Heart right ventricle (tissue), 16 donors: ENCODE measurements at regions not wholly inside any gene's neighbourhood (a gene's known extent, or its start where the extent isn't known, plus 50 kb on each side); places are given as distances from the start of the nearest gene placed in this dataset.

Experiments used
- ATAC-seq, 8 donors: fragments of 200-7000 bp; cut with Tn5 transposase; one replicate each; pipeline ENCODE4 v1.9.1; 2020; ENCODE audit warnings: mild to moderate bottlenecking in 8 of 8, moderate library complexity in 8 of 8, moderate number of reproducible peaks in 1 of 8
- DNase-seq, 2 donors: peaks; one replicate each; pipeline ENCODE4 v3.0.0-alpha.2; 2020
- H3K27ac ChIP-seq, 10 donors: fragments of 200-600 bp; sonication (generic) in 2 of 10; one replicate each; pipeline versions ENCODE4 v1.5.0 to v1.8.0; 2020 to 2022; ENCODE audit warnings: mild to moderate bottlenecking in 3 of 10
- H3K27me3 ChIP-seq, 7 donors: fragments of 200-600 bp; one replicate each; pipeline ENCODE4 v1.8.0; 2021 to 2022; ENCODE audit warnings: mild to moderate bottlenecking in 2 of 7
- H3K36me3 ChIP-seq, 9 donors: fragments of 200-600 bp; sonication (generic) in 1 of 9; one replicate each; pipeline versions ENCODE4 v1.5.0 to v1.8.0; 2020 to 2022; ENCODE audit warnings: mild to moderate bottlenecking in 2 of 9
- H3K4me1 ChIP-seq, 9 donors: fragments of 200-600 bp; sonication (generic) in 1 of 9; one replicate each; pipeline versions ENCODE4 v1.5.0 to v1.8.0; 2020 to 2022; ENCODE audit warnings: mild to moderate bottlenecking in 4 of 9
- H3K4me3 ChIP-seq, 10 donors: fragments of 200-600 bp; sonication (generic) in 2 of 10; one replicate each; pipeline versions ENCODE4 v1.5.0 to v1.8.0; 2020 to 2022; ENCODE audit warnings: mild to moderate bottlenecking in 7 of 10, moderate library complexity in 2 of 10
- H3K9me3 ChIP-seq, 11 donors: fragments of 200-600 bp in 10 of 11; sonication (generic) in 2 of 11; one replicate each; pipeline versions ENCODE4 v1.5.0 to v1.8.0; 2013 to 2022; ENCODE audit warnings: mild to moderate bottlenecking in 2 of 11, control low read depth in 1 of 11, moderate library complexity in 1 of 11
- WGBS, 2 donors: extraction: QIAGEN DNeasy Blood & Tissue Kit; methylation state at CpG; one replicate each; pipeline ENCODE4 v1.1.7; 2013; ENCODE audit warnings: inconsistent platforms in 1 of 2; 5-methylcytosine and 5-hydroxymethylcytosine counted together
- intact Hi-C, 10 donors: fragments of 100-400 bp; cut with DNase I; formaldehyde crosslinking; loops; one replicate each; pipeline versions ENCODE4 v1.11.1 to v1.14.2; 2022
- TF ChIP-seq, protein P1 (sequence below), 9 donors: fragments of 200-600 bp; sonication (generic) in 2 of 9; IDR thresholded peaks; one replicate each; pipeline versions ENCODE4 v1.5.0 to v1.8.0; 2021 to 2022; ENCODE audit warnings: antibody characterized with exemption in 9 of 9, mild to moderate bottlenecking in 5 of 9, moderate library complexity in 1 of 9
- donor health status: Arrhythmogenic right ventricular cardiomyopathy.
- donor health status: ischemic (EF 13 %, LVEDD 7.1; RV severe dilation, severe dysfunction).
- donor health status: healthy with polysubstance abuse.
- donor health status: DM: no; HTN: yes; CAD: no.
- donor health status: DM: no; HTN: no; CAD: no.
- donor health status: ischemic (EF 25% LVEDD 6.9; RV normal size, moderate dysfunction).
- donor health status: ischemic (EF 25% LVEDD 5.7; RV mildly dilated, moderate dysfunction).
- donor health status: healthy.
- donor health status: DM: yes; HTN: yes; CAD: no.
- donor health status: Ischemic cardiomyopathy.
- donor health status: ischemic (EF 35%, LVEDD 5.7; RV mildly dilated, moderate dysfunction).
- donor health status: nonischemic (EF 11% LVEDD 7.7; RV severe dilation, severe dysfunction).
- donor health status: DM: yes; HTN: yes; CAD: no.
- donor health status: PGD.
- donor health status: ischemic (EF 29% LVEDD 5.4; RV normal size, mild dysfunction).
- donor health status: nonischemic (EF 23%, LVEDD 6.1; RV moderate dilation, normal function).

DNA sequence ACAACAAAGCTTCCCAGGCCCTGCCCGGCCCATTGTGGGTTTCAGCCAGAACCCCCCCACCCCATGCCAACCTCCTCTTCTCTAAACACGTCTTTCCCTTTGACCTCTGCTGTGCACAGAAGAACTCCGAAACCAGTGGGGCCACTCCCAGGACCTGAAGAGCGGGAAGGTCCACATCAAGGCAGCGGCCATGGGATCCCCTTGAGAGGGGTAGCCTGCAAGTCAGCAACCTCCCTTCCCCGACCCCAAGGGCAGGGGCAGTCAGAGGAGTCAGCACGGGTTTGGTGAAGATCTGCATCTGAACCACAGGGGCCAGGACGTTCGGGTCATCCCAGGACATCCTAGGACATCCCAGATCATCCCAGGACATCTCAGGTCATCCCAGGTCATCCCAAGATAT is 379.9 kb upstream of the IRX4 start:
- no peaks in the 10 kb centered on the region for H3K36me3 ChIP-seq
- intact Hi-C loops, result no loop called here
- 71% methylated on average over 9 of the region's 9 CpGs for WGBS, 2 donors
- no peak overlapping the region for H3K4me3 ChIP-seq
- ATAC-seq (no peak), DNase-seq (no peak)
- TF ChIP-seq, protein P1, sequence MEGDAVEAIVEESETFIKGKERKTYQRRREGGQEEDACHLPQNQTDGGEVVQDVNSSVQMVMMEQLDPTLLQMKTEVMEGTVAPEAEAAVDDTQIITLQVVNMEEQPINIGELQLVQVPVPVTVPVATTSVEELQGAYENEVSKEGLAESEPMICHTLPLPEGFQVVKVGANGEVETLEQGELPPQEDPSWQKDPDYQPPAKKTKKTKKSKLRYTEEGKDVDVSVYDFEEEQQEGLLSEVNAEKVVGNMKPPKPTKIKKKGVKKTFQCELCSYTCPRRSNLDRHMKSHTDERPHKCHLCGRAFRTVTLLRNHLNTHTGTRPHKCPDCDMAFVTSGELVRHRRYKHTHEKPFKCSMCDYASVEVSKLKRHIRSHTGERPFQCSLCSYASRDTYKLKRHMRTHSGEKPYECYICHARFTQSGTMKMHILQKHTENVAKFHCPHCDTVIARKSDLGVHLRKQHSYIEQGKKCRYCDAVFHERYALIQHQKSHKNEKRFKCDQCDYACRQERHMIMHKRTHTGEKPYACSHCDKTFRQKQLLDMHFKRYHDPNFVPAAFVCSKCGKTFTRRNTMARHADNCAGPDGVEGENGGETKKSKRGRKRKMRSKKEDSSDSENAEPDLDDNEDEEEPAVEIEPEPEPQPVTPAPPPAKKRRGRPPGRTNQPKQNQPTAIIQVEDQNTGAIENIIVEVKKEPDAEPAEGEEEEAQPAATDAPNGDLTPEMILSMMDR (IDR thresholded peaks at IDR 0.05), result no peak
- H3K27ac ChIP-seq, result no peak overlapping the region
- peaks cover 0 to 20% (median 5%) of the 10 kb centered on the region in 7 donors for H3K27me3 ChIP-seq
- H3K4me1 ChIP-seq, result no peaks in the 10 kb centered on the region
- H3K9me3 ChIP-seq, result no peaks in the 10 kb centered on the region

DNA sequence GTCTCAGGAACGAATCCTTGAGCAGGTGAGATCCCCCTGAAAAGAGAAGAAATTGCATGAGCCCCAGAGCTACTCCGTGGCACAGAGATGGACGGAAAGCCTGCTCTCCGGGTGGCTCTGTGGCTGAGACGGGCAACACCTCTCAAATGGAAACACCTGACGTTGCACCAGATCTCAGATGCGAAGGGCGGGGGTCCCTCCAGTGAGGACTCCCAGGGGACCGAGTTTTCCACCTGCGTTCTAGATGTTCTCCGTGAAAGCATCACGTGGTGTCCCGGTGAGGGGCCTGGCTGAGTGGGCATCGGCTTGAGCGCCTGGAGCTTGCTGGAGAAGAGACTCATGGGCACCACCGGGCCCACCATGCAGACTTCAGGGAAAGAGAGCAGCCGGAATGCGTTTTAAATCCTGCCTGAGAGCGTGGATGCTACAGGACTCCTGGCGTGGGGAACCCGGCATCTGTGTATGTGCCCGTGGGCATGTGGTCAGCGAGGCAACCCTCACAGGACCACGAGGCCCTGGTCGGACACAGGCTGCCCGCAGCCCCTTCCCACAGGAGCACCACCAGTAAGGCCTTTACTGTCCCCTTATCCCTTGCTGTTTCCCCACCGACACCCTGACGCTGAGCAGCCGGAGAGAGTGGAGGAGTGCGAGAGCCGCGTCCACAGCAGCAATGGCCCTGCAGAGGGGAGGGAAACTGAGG is 378.4 kb upstream of the IRX4 start:
- Histone ChIP-seq H3K4me1 (no peaks in the 10 kb centered on the region), H3K9me3 (no peaks in the 10 kb centered on the region), H3K4me3 (no peak overlapping the region), H3K27me3 (peaks cover 0 to 21% (median 5%) of the 10 kb centered on the region in 7 donors), H3K27ac (no peak overlapping the region), H3K36me3 (no peaks in the 10 kb centered on the region)
- 86 to 88% methylated on average over 32 of the region's 32 CpGs for WGBS, 2 donors
- TF ChIP-seq, protein P1 (IDR thresholded peaks at IDR 0.05), result no peak
- DNase-seq (no peak), ATAC-seq (no peak)
- intact Hi-C loops, result no loop called here

DNA sequence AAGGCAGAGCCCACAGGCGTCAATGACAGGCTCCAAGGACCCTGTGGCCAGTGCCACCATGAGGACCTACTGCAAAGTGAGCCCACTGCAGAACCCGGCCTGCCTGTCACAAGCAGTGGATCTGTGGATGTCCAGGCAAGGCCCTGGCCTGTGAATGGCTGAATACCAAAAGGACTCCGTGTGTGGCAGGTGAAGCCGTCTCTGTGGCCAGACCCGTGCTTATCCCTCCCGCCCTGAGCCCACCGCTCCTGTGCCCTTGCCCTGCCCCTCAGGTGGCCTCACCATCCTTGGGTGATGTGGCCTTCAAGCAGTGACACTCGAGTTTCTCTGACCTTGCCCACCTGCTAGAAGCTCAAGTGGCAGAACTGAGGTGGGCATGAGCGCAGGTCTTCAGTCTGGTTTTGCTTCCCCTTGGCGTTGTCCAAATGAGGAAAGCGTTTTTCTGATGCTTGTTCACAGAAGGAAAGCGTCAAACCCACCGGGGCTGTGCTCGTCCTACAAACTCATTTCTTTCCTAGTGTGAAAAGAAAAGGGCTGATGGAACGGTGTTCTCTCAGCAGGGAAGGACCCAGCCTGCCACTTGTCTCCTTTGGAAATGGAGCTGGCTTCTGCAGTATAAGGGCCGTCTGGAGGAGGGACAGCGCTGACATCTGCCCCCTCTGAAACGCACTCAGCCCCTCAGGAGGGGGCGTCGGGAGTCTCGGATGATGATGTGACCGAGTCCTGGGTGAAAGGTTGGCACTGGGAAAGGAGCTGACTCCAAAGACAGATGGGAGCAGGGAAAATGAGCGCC is 377.7 kb upstream of the IRX4 start:
- TF ChIP-seq, protein P1 (IDR thresholded peaks at IDR 0.05), result no peak
- ATAC-seq (no peak), DNase-seq (no peak)
- no peaks in the 10 kb centered on the region for H3K4me1 ChIP-seq
- no peaks in the 10 kb centered on the region for H3K9me3 ChIP-seq
- H3K27ac ChIP-seq, result no peak overlapping the region
- H3K4me3 ChIP-seq, result no peak overlapping the region
- H3K27me3 ChIP-seq, result peaks cover 0 to 21% (median 5%) of the 10 kb centered on the region in 7 donors
- 79 to 82% methylated on average over 23 of the region's 23 CpGs for WGBS, 2 donors
- intact Hi-C loops, result no loop called here
- no peaks in the 10 kb centered on the region for H3K36me3 ChIP-seq

DNA sequence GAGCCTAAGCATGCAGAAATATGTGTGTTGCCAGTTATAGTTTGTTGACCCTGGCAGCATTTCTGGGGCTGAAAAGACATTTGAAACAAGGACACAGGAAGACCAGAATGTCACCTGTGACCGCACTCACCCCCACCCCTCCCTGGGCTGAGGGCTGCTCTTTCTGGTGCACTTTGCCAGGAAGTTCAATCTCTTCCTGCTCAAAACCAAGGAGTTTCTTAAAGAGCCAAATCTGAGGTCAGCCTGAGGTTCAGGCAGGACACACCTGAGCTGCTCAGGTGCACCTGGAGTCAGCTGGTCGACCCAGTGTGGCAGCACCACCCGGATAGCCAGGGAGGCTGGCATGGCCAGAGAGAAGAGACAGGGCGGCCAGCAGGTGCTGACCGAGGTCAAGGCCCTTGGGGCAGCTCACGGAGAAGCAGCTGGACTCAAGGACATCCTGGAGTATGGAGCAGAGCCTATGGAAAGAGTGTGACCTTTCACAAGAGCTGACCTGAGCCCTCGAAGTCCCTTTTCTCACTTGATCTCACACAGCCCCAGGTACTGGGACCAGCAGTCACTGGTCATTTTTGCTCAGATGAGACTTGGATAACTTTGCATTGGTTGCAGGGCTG is 376.9 kb upstream of the IRX4 start:
- Histone ChIP-seq H3K27ac (no peak overlapping the region), H3K27me3 (peaks cover 0 to 21% (median 5%) of the 10 kb centered on the region in 7 donors), H3K4me1 (no peaks in the 10 kb centered on the region), H3K4me3 (no peak overlapping the region), H3K36me3 (no peaks in the 10 kb centered on the region), H3K9me3 (no peaks in the 10 kb centered on the region)
- ATAC-seq (no peak), DNase-seq (no peak)
- TF ChIP-seq, protein P1 (IDR thresholded peaks at IDR 0.05), result no peak
- intact Hi-C loops, result no loop called here
- WGBS, 2 donors, result 68 to 69% methylated on average over 7 of the region's 7 CpGs
